HG02642 (cell line): ENCODE measurements at regions not wholly inside any gene's neighbourhood (a gene's known extent, or its start where the extent isn't known, plus 50 kb on each side); places are given as distances from the start of the nearest gene placed in this dataset.
"Not testable (repeated sequence)": the region's sequence is repeated elsewhere in the genome, so short reads cannot be mapped to it uniquely, and the experiment has no call there.

ENCODE experiments used
- ATAC-seq: cut with Tn5 transposase; IDR thresholded peaks from one replicate; pipeline ENCODE4 v1.9.1; 2021; ENCODE audit warnings: mild to moderate bottlenecking; ENCODE audit not compliant: unreplicated experiment, poor library complexity

DNA sequence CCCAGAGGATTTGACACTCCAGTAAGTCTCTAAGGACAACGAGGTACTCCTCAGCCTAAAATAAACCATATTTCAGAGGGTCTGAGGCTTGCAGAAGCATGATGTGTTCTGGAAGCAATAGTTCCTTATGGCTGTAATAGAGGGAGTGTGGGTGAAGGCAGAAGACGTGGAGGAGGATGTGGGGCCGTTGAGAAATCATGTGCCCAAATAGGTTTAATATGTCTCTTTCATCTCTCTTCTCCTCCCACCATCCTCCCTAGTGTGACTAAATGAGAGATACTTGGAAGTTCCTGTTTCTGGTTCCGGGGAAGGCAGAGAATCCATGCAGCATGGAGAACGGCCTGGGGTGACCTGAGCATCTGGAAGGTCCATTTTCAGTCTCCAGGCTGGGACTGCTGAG, 174.0 kb upstream of the RSPO3 start:
- ATAC-seq = no peak

DNA sequence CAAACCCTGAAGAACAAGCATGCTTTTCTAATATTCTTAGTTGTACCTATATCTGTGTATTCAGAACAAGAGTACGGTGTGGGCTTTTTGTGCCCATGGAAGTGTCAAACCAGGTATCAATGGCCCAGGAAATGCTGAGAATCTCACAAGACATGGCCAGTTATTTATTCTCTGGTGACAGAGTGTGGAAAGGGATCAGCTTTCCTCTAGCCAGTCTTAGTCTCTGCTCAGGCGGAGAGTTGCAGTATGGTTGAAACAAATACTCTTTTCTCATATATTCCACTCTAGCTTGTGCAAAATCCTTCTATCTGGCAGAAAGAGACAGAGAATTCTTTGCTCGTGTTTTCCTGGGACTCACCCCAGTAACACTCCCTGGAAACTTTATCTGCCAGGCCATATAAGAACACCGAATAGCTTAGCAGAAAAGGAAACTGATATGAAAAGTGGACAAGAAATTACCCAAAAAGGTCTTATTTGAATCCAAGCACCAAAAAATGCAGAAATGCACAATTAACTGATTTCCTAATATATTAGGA, 173.3 kb upstream of the RSPO3 start:
- ATAC-seq = no peak

DNA sequence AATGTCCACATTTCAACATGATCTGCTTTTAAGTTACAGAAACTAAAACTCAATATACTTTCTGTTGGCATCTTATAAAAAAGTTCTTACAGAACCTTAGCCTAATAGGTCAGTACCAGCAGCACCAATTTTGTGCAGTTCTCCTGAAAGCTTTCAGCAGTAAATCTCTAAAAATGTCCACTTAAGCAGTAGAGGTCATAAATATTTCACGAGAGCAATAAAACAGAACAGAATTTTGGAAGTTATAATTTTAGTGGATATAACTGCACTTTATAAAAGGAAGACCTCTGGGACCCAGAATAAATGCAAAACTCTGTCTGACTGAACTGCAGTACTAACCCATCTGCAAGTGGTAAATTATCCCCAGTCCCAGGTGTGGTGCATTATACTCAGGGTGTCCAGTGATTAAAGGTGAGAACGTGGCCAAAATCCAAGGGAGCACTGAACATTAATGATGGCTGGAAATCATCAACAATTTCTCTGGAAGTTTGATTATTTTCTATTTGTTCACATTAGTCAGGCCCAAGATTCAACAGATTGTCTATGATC, 172.6 kb upstream of the RSPO3 start:
- ATAC-seq = no peak

DNA sequence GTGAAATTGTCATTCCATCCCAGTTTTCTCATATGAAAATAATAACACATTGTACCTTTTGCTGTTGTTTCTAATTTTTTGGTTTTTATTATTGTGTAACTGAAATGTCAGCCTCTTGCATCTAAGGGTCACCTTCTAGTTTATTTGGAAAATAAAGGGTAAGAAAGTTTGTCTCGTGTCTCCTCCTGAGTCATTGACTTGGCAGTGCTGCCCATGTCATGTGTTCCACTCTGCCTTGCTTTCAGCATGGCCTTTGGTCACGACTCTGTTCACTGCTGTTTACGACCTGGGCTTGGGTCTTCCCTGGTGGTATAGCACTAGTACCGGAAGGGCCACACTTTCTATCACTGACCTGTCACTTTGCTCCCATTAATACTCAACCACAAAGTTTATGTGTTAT, 171.4 kb upstream of the RSPO3 start:
- ATAC-seq = no peak

DNA sequence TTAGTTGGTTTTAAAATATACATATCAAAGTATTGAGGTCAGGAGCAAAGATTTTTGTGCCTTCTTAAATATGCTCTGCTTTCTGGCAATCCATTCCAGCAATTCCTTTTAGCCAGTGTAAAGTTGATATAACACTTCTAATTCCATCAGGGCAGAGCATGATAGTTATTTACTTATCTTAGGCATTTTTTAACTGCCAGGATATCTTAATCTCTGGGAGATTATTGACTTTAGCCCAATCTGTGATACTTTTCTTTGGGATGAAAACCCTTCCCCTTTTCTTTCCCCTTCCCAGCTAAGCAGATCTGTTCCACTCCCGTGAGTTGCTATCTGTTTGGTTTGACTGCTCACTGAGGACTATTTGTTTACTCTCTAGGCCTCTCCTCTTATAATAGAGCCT, 168.7 kb upstream of the RSPO3 start:
- no peak for ATAC-seq

DNA sequence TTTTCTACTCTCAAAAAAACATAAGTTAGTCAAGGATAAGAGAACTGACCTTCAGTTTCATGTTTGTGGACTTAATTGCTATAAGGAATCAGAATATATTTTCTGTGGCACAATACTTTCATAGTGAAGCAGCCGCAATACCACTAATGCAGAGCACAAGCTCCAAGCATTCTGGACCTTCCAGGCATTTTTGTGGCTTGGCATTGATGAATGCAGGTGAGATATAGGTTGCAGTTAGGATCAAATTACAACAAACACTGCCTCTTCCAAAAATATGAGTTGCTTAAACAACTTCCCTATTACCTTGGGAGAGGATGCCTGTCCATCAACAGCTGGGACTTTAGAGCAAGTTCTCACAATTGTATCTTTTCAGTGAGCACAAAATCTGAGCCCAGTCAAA, 162.8 kb upstream of the RSPO3 start:
- no peak for ATAC-seq

DNA sequence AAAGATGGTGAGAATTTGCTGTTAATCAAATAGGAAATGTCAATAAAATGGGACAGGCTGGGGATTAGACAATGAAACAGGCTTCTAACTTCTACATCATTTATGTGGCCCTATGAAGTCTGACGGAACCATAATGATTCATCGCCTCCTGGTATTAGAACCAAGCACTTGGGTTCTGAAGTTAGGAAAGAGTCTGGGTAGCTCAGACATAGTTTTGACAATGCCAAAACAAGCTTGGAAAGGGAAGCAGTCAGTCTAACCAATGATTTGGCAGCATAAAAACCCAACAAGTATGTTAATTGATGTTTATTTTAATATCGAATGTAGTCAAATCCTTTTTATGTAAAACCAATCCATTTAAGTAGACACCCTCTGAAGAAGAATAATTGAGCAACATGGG, 160.8 kb upstream of the RSPO3 start:
- no peak for ATAC-seq

DNA sequence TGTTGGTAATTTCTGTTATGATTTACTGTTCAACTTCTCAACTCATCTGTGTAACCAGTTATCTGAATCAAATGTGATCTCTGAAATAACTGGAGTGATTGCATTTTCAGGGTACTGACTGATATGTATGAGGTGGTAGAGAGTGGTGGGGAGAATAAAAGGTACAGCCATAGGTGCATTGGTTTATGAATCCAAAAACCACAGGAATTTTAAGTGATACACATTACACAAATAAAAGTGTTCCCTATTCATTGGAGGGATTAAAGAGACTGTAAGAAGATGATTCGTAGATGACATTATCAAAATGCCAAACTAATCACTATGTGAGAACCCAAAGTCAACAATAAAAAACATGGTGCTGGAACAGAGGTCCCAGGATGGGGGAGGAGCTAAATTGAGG, 158.7 kb upstream of the RSPO3 start:
- ATAC-seq = no peak

DNA sequence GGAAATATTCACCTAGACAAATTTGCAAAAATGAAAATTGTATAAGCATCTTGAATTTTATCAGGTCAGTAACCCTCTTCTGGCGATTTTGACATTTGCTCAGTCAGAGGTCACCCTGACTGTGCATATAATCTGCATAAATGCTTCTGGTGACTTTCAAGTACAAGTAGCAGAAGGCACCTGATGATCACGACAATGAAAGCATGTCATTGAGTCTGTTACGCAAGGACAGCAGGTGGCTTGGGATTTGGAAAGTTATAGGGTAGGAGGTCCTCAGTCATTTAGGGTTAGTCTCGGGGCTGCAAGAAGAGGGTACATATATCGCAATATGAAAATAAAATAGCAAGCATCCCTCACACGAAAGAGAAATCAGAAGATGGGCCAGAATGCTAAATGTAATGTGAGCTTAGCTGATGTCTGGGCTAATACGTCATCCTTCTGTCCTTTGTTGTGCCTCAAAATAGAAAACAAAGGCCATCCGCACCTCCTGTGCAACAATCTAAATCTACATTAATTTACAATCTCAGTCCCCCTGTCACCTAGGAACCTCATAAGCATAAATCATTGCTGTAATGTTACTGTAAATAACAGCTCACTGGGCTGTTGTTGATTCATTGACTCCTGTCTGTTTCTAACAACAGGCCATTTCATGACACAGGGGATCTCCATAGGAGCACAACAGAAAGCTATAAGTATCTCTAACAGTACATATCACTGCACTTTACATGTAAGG, 155.2 kb upstream of the RSPO3 start:
- ATAC-seq = no peak

DNA sequence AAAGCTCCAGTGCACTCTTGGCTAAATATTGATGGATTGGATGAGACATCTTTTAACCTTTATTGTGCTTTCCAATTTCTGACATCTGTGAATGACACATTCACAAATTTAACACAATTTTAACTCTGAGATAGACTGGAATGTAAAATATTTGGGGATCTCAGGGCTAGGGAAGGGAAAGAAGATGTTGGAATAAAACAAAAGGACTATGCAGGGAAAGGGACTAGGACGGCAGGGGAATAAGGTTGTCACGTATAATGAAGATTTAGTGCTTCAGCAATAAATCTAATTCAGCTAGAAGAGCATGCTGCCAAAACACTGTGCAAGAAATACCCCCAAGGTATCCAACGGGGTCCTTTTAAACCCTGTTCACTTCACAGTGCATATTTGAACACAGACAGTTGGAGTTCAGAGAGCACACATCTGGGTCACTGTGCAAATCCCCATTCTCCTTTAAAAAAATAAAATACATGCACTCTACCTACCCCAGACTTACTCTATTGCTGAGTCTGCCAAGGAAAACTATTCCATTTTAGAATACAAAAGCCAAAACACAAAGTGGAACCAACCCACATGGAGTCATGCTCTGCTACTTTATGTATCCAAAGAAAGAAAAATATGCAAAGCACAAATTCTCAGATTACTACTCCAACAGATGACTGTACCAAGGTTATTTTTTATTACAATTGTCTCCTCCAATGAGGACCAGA, 151.0 kb upstream of the RSPO3 start:
- no peak for ATAC-seq

DNA sequence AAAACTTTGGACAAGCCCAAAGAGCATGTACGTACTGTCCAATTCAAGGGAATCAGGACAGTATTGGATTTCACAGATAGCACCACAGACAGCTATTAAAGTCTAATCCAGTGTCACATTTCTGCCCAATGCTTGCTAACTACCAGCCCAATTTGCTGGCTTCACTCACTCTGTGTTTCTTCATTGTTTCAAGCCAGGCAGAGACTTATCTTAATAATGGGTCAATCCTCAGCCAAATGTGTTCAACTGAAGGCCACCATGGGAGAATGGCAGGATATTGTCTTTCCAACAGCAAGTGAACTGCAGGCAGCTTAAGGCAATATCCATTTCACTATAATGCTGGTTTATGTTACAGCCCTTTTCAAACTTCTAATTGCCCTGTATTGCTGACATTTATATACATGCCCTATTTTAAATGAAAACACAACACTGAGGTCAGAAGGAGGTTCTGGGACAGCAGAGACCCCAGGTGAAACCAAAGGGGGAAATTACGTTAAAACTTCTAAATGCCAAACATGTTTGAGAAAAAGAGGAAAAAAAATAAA, 142.1 kb upstream of the RSPO3 start:
- no peak for ATAC-seq

DNA sequence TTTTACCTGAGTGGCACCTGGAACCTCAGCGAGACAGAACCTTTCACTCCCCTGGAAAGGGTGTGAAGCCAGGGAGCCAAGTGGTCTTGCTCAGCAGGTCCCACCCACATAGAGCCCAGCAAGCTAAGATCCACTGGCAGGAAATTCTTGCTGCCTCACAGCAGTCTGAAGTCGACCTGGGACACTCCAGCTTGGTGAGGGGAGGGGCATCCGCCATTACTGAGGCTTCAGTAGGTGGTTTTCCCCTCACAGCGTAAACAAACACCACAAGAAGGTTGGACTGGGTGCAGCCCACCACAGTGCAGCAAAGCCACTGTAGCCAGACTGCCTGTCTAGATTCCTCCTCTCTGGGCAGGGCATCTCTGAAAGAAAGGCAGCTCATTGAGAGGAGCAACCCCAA, 134.7 kb upstream of the RSPO3 start:
- no peak for ATAC-seq

DNA sequence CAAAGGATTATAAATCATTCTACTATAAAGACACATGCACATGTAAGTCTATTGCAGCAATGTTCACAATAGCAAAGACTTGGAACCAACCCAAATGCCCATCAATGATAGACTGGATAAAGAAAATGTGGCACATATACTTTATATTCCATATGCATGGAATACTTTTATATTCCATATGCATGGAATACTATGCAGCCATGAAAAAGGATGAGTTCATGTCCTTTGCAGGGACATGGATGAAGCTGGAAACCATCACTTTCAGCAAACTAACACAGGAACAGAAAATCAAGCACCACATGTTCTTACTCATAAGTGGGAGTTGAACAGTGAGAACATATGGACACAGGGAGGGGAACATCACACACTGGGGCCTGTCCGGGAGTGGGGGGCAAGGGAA, 130.3 kb upstream of the RSPO3 start:
- ATAC-seq = not testable (repeated sequence)

DNA sequence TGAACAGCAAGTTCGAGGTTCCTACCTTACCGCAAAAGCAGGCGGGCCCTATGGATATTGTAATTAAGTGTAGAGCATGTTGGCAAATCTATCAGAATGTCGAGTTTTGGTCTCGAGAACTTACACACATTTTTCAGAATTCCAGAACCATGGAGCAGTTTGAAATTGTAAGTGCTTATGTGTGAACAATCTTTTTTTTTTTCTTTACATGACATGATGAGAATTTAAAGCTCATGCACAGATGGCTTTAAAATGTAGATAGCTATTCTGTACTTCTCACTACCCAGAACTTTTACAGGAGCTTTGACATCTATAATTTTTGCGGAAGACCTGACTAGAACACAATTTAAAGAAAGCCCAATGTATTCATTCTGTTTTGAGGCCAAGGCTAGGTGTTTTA, 117.8 kb upstream of the RSPO3 start:
- ATAC-seq = no peak

DNA sequence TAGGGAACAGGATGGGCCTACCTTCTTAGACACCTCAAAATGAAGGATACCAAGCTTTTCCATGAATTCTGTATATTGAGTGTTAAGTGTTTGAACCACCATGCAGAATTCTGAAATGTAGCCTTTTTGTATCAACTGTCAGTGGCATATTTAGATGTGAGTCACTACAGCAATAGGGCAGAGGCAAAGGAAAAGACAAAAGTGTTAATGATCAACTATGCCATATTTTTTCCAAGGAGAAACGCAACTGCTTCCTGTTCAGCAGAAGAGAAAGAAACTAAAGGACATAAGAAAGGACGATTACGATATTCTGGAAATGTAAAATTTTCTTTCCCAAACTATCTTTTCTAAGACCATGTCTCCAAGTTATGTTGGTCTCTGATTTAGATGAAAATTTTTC, 104.6 kb upstream of the RSPO3 start:
- no peak for ATAC-seq

DNA sequence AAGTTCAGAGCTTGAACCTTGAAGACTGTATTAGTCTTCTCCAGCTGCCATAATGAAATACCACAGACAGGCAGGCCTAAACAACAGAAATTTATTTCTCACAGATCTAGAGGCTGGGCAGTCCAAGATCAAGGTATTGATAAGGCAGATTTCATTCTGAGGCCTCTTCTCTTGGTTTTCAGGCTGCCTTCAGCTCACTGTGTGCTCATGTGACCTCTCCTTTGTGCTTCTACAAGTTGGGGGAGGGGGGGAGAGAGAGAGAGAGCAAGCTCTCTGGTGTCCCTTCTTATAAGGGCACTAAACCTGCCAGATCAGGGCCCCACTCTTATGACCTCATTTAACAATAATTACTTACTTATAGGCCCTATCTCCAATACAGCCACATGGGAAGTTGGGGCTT, 102.6 kb upstream of the RSPO3 start:
- no peak for ATAC-seq

DNA sequence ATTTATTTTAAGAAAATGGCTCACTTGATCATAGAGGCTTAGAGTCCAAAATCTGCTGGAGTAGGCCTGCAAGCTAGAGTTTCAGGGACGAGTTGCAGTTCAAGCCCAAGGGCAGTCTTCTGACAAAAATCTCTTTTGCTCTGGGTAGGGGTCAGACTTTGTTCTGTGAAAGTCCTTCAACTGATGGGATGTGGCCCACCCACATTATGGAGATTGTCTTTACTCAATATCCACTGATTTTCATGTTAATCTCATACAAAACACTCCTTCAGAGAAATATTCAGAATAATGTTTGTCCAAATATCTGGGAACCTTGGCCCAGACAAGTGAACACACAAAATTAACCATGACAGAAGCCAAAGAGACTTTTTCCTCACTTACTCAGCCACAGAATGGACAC, 98.6 kb upstream of the RSPO3 start:
- ATAC-seq = no peak

DNA sequence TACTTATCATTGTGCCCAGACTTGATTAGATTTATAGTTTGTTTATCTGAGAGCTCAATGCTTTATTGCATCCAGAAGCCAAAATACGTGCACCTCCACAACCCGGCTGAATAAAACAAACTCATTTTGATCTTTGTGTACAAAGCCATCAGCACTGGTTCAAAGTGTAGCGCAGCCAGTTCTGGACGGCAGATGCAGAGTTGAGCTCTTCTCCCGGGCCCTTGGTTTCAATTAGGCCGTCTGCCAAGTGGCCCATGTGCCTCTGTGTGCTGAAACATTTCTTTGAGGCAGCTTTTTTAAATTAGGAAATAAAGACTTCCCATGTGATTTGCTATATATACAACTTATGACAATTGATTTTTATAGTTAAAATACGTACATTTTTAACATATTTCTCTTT, 96.2 kb upstream of the RSPO3 start:
- no peak for ATAC-seq

DNA sequence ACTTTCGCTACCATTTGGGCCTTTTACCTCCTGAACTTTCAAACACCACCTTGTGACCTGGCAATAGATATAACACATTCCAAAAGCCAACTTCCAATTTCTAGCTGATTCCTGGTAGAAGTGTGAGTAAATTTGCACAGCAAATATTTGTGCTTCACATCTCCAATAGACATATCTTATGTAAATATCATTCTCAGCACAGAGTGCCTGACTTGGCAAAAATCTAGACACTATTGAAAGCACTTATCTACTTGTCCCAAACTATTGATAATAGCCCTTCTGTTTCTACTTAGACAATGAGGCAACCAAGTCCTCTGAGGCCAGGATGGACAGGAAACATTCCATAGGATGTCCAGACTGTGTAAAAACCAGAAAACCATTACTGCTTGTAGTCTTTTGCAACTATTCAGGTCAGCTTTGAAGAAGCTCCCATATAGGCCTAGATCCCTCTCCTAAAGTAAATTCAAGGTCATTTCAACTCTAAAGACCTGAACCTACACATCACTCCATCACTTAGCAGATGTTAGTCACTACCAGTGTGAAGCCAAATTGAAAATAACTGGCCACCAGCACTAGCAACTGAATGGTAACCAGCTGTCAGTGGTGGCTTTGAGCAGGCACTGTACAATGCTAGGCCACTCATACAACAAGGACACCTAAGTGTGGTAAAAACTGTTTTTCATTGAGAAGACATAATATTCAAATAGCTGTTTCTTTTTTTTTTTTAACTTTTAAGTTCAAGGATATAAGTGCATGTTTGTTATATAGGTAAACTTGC, 95.3 kb upstream of the RSPO3 start:
- no peak for ATAC-seq

DNA sequence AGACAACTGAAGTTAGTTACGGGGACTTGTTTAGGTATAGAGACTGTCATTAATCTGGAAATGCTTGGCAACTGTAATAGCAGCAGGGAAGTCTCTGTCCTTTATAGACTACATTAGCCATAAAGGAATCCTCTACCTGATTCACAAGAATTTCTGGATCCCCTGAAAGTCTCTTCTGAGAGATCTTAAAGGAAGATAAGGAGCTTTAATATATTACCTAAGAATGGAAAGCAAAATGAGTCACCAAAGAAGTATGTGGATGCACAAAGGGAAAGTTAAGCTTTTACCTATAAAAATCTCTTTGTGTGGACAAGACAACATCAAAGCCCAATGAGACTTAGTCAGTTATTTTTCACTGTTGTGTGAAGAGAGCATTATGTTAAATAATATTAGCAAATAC, 92.2 kb upstream of the RSPO3 start:
- no peak for ATAC-seq

DNA sequence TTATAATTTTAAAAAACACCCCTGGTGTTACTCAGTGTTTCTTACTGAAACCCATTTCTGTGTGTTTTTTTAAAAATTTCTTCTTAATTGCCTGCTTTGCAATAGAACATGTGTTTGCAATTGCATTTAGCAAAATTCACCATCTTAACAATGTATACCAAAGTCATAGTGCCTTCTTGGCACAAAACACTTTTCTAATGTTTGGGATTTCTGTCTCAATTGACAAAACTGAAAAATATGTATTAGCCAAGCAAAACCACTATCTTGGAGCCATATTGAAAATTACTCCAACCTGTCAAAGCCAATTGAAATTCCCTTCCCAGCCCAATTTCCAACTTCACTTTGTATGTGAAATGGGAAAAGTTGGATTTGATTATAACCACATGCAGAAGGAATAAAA, 88.4 kb upstream of the RSPO3 start:
- no peak for ATAC-seq
